Activated T-cell treated with anti-CD3 and anti-CD28 coated beads, Interleukin-2, amount 50 U/mL, for 24 hours (primary cell): ENCODE measurements at regions not wholly inside any gene's neighbourhood (a gene's known extent, or its start where the extent isn't known, plus 50 kb on each side); places are given as distances from the start of the nearest gene placed in this dataset.

Source experiments
- DNase-seq: peaks from one replicate; pipeline ENCODE4 v3.0.0-alpha.2; 2020
- H3K27ac Mint-ChIP-seq: 2 replicates; pipeline ENCODE4 v1.8.0; 2020; ENCODE audit warnings: mild to moderate bottlenecking, mixed read lengths
- H3K27me3 Mint-ChIP-seq: 2 replicates; pipeline ENCODE4 v1.8.0; 2020; ENCODE audit warnings: mixed read lengths
- H3K36me3 Mint-ChIP-seq: 2 replicates; pipeline ENCODE4 v1.8.0; 2020; ENCODE audit warnings: low read depth, mixed read lengths
- H3K4me1 Mint-ChIP-seq: 2 replicates; pipeline ENCODE4 v1.8.0; 2020; ENCODE audit warnings: low read depth, mixed read lengths
- H3K4me3 Mint-ChIP-seq: 2 replicates; pipeline ENCODE4 v1.8.0; 2020; ENCODE audit warnings: mild to moderate bottlenecking, moderate library complexity, mixed read lengths
- H3K9me3 Mint-ChIP-seq: 2 replicates; pipeline ENCODE4 v1.8.0; 2020; ENCODE audit warnings: mixed read lengths

GRCh38 chr10:121036431-121036830, 185.3 kb downstream of the WDR11 start:
- Mint-ChIP-seq H3K27me3 (no peaks in the 10 kb centered on the region), H3K4me3 (no peak overlapping the region), H3K27ac (no peak overlapping the region), H3K9me3 (peaks cover 2% of the 10 kb centered on the region), H3K4me1 (no peaks in the 10 kb centered on the region), H3K36me3 (no peaks in the 10 kb centered on the region)
- DNase-seq: no peak

- no peaks in the 10 kb centered on the region for H3K27me3 Mint-ChIP-seq
- no peak overlapping the region for H3K27ac Mint-ChIP-seq
- H3K4me1 Mint-ChIP-seq: no peaks in the 10 kb centered on the region
- H3K4me3 Mint-ChIP-seq: no peak overlapping the region
- H3K9me3 Mint-ChIP-seq: peaks cover 2% of the 10 kb centered on the region
- no peaks in the 10 kb centered on the region for H3K36me3 Mint-ChIP-seq
- no peak for DNase-seq
Observed at GRCh38 chr10:121041499-121041898, 190.3 kb downstream of the WDR11 start.

- Mint-ChIP-seq H3K4me3 (no peak overlapping the region), H3K27ac (no peak overlapping the region), H3K27me3 (no peaks in the 10 kb centered on the region), H3K36me3 (no peaks in the 10 kb centered on the region), H3K9me3 (peaks cover 2% of the 10 kb centered on the region), H3K4me1 (no peaks in the 10 kb centered on the region)
- DNase-seq: no peak
Observed at GRCh38 chr10:121041906-121042305, 190.7 kb downstream of the WDR11 start.

GRCh38 chr10:121042342-121042741, 191.2 kb downstream of the WDR11 start:
- Mint-ChIP-seq H3K4me1 (no peaks in the 10 kb centered on the region), H3K27ac (no peak overlapping the region), H3K36me3 (no peaks in the 10 kb centered on the region), H3K4me3 (no peak overlapping the region), H3K27me3 (no peaks in the 10 kb centered on the region), H3K9me3 (peaks cover 2% of the 10 kb centered on the region)
- DNase-seq: no peak

- Mint-ChIP-seq H3K27me3 (no peaks in the 10 kb centered on the region), H3K9me3 (peaks cover 4% of the 10 kb centered on the region), H3K4me1 (no peaks in the 10 kb centered on the region), H3K36me3 (no peaks in the 10 kb centered on the region), H3K4me3 (no peak overlapping the region), H3K27ac (no peak overlapping the region)
- DNase-seq: no peak
Observed at GRCh38 chr10:121043124-121043849, 192.1 kb downstream of the WDR11 start.

GRCh38 chr10:121048749-121049148, 197.6 kb downstream of the WDR11 start:
- Mint-ChIP-seq H3K36me3 (no peaks in the 10 kb centered on the region), H3K9me3 (peaks cover 3% of the 10 kb centered on the region), H3K27me3 (no peaks in the 10 kb centered on the region), H3K4me3 (no peak overlapping the region), H3K27ac (no peak overlapping the region), H3K4me1 (no peaks in the 10 kb centered on the region)
- no peak for DNase-seq

GRCh38 chr10:121049489-121049888, 198.3 kb downstream of the WDR11 start:
- peaks cover 3% of the 10 kb centered on the region for H3K9me3 Mint-ChIP-seq
- no peak overlapping the region for H3K4me3 Mint-ChIP-seq
- H3K27ac Mint-ChIP-seq: no peak overlapping the region
- no peaks in the 10 kb centered on the region for H3K27me3 Mint-ChIP-seq
- no peak for DNase-seq
- no peaks in the 10 kb centered on the region for H3K36me3 Mint-ChIP-seq
- H3K4me1 Mint-ChIP-seq: no peaks in the 10 kb centered on the region

GRCh38 chr10:121049923-121050322, 198.8 kb downstream of the WDR11 start:
- Mint-ChIP-seq H3K36me3 (no peaks in the 10 kb centered on the region), H3K9me3 (peaks cover 3% of the 10 kb centered on the region), H3K27ac (no peak overlapping the region), H3K4me1 (no peaks in the 10 kb centered on the region), H3K27me3 (no peaks in the 10 kb centered on the region), H3K4me3 (no peak overlapping the region)
- no peak for DNase-seq

- Mint-ChIP-seq H3K27me3 (no peaks in the 10 kb centered on the region), H3K27ac (no peak overlapping the region), H3K4me1 (no peaks in the 10 kb centered on the region), H3K9me3 (peaks cover 3% of the 10 kb centered on the region), H3K36me3 (no peaks in the 10 kb centered on the region), H3K4me3 (no peak overlapping the region)
- DNase-seq: no peak
Observed at GRCh38 chr10:121051171-121051570, 200.0 kb downstream of the WDR11 start.

- Mint-ChIP-seq H3K27ac (no peak overlapping the region), H3K9me3 (peaks cover 3% of the 10 kb centered on the region)
Observed at GRCh38 chr10:121051696-121052279, 200.6 kb downstream of the WDR11 start.

GRCh38 chr10:121053151-121053550, 202.0 kb downstream of the WDR11 start:
- no peak overlapping the region for H3K4me3 Mint-ChIP-seq
- no peaks in the 10 kb centered on the region for H3K27me3 Mint-ChIP-seq
- H3K9me3 Mint-ChIP-seq: no peaks in the 10 kb centered on the region
- H3K4me1 Mint-ChIP-seq: no peaks in the 10 kb centered on the region
- H3K27ac Mint-ChIP-seq: no peak overlapping the region
- DNase-seq: no peak
- no peaks in the 10 kb centered on the region for H3K36me3 Mint-ChIP-seq

More at GRCh38 chr10:121051696-121052279, 200.6 kb downstream of the WDR11 start:
- H3K27me3 Mint-ChIP-seq: no peaks in the 10 kb centered on the region
- no peak overlapping the region for H3K4me3 Mint-ChIP-seq
- H3K4me1 Mint-ChIP-seq: no peaks in the 10 kb centered on the region
- no peaks in the 10 kb centered on the region for H3K36me3 Mint-ChIP-seq
- no peak for DNase-seq

GRCh38 chr10:121054874-121055273, 203.7 kb downstream of the WDR11 start:
- Mint-ChIP-seq H3K27ac (no peak overlapping the region), H3K4me1 (no peaks in the 10 kb centered on the region), H3K36me3 (no peaks in the 10 kb centered on the region), H3K27me3 (no peaks in the 10 kb centered on the region), H3K4me3 (no peak overlapping the region), H3K9me3 (no peaks in the 10 kb centered on the region)
- no peak for DNase-seq

GRCh38 chr10:121057269-121057668, 206.1 kb downstream of the WDR11 start:
- no peaks in the 10 kb centered on the region for H3K27me3 Mint-ChIP-seq
- no peaks in the 10 kb centered on the region for H3K36me3 Mint-ChIP-seq
- H3K27ac Mint-ChIP-seq: no peak overlapping the region

GRCh38 chr10:121058082-121058481, 206.9 kb downstream of the WDR11 start:
- no peak for DNase-seq
- H3K27ac Mint-ChIP-seq: no peak overlapping the region
- no peaks in the 10 kb centered on the region for H3K27me3 Mint-ChIP-seq
- no peaks in the 10 kb centered on the region for H3K9me3 Mint-ChIP-seq
- H3K4me1 Mint-ChIP-seq: no peaks in the 10 kb centered on the region
- H3K4me3 Mint-ChIP-seq: no peak overlapping the region
- no peaks in the 10 kb centered on the region for H3K36me3 Mint-ChIP-seq

More at GRCh38 chr10:121057269-121057668, 206.1 kb downstream of the WDR11 start:
- Mint-ChIP-seq H3K4me1 (no peaks in the 10 kb centered on the region), H3K9me3 (no peaks in the 10 kb centered on the region), H3K4me3 (no peak overlapping the region)
- no peak for DNase-seq

- no peak overlapping the region for H3K4me3 Mint-ChIP-seq
- H3K4me1 Mint-ChIP-seq: no peaks in the 10 kb centered on the region
- H3K36me3 Mint-ChIP-seq: no peaks in the 10 kb centered on the region
- DNase-seq: no peak
- no peaks in the 10 kb centered on the region for H3K27me3 Mint-ChIP-seq
- no peak overlapping the region for H3K27ac Mint-ChIP-seq
- H3K9me3 Mint-ChIP-seq: no peaks in the 10 kb centered on the region
Observed at GRCh38 chr10:121059351-121059750, 208.2 kb downstream of the WDR11 start.
